Activated T-cell treated with anti-CD3 and anti-CD28 coated beads, Interleukin-2, amount 50 U/mL, for 72 hours (primary cell): ENCODE measurements at regions not wholly inside any gene's neighbourhood (a gene's known extent, or its start where the extent isn't known, plus 50 kb on each side); places are given as distances from the start of the nearest gene placed in this dataset.

ENCODE experiments used
- ATAC-seq, 2 donors: fragments of 150-1000 bp; cut with Tn5 transposase; replicated peaks in 1 of 2; 2 replicates each; pipeline ENCODE4 v1.10.0; 2021; ENCODE audit warnings: moderate library complexity in 2 of 2, mild to moderate bottlenecking in 1 of 2
- DNase-seq, 2 donors: peaks; one replicate each; pipeline ENCODE4 v3.0.0; 2021 to 2022; ENCODE audit warnings: mixed read lengths in 1 of 2
- H3K27ac Mint-ChIP-seq: one replicate; pipeline ENCODE4 v1.8.0; 2022; ENCODE audit warnings: mild to moderate bottlenecking, moderate library complexity, mixed read lengths
- H3K27me3 Mint-ChIP-seq: one replicate; pipeline ENCODE4 v1.8.0; 2022; ENCODE audit warnings: low read depth, mixed read lengths
- H3K36me3 Mint-ChIP-seq, 2 donors: one replicate each; pipeline ENCODE4 v1.8.0; 2022; ENCODE audit warnings: mixed read lengths in 2 of 2, mild to moderate bottlenecking in 1 of 2; ENCODE audit not compliant: insufficient read depth in 2 of 2
- H3K4me1 Mint-ChIP-seq: one replicate; pipeline ENCODE4 v1.8.0; 2022; ENCODE audit warnings: low read depth, mixed read lengths
- H3K4me3 Mint-ChIP-seq, 2 donors: one replicate each; pipeline ENCODE4 v1.8.0; 2022; ENCODE audit warnings: mild to moderate bottlenecking in 2 of 2, mixed read lengths in 2 of 2, moderate library complexity in 2 of 2
- H3K9me3 Mint-ChIP-seq, 2 donors: one replicate each; pipeline ENCODE4 v1.8.0; 2022; ENCODE audit warnings: mixed read lengths in 2 of 2

GRCh38 chr17:77512062-77512946 lies 371.5 kb downstream of the SEC14L1 start:
- no peak for ATAC-seq
- H3K4me3 Mint-ChIP-seq = no peak overlapping the region
- no peaks in the 10 kb centered on the region for H3K27me3 Mint-ChIP-seq
- peaks cover 2 to 3% of the 10 kb centered on the region in 2 donors for H3K9me3 Mint-ChIP-seq
- peaks cover 0 to 10% of the 10 kb centered on the region in 2 donors for H3K36me3 Mint-ChIP-seq
- no peak overlapping the region for H3K27ac Mint-ChIP-seq
- no peaks in the 10 kb centered on the region for H3K4me1 Mint-ChIP-seq
- no peak for DNase-seq

- H3K36me3 Mint-ChIP-seq = peaks cover 0 to 10% of the 10 kb centered on the region in 2 donors
- no peak overlapping the region for H3K27ac Mint-ChIP-seq
- ATAC-seq = no peak
- H3K27me3 Mint-ChIP-seq = no peaks in the 10 kb centered on the region
- no peak overlapping the region for H3K4me3 Mint-ChIP-seq
- no peak for DNase-seq
- no peaks in the 10 kb centered on the region for H3K4me1 Mint-ChIP-seq
- peaks cover 2 to 3% of the 10 kb centered on the region in 2 donors for H3K9me3 Mint-ChIP-seq
Measured at GRCh38 chr17:77513045-77513444, 372.3 kb downstream of the SEC14L1 start.

- H3K9me3 Mint-ChIP-seq = peaks cover 2 to 3% of the 10 kb centered on the region in 2 donors
Measured at GRCh38 chr17:77515227-77515626, 374.5 kb downstream of the SEC14L1 start.

DNA sequence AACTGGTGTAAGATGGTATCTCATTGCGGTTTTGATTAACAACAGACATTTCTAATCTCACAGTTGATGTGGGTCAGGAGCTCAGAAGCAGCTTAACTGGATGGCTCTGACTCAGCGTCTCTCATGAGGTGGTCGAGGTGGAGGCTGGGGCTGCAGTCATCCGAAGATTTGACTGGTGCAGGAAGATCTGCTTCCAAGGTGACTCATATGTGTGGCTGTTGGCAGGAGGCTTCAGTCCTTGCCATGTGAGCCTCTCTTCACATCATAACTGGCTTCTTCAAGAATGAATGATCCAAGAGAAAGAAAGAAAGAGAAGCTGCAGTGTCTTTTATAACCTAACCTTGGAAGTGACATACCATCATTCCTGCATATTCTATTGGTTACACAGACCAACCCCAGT lies 376.1 kb downstream of the SEC14L1 start:
- peaks cover 0 to 4% of the 10 kb centered on the region in 2 donors for H3K36me3 Mint-ChIP-seq
- H3K9me3 Mint-ChIP-seq = peaks cover under 1% of the 10 kb centered on the region in 2 donors
- H3K27ac Mint-ChIP-seq = no peak overlapping the region
- DNase-seq (peak in 1 of 2 donors; percentile 35), ATAC-seq (peak; percentile 84 to 95)
- H3K4me3 Mint-ChIP-seq = no peak overlapping the region
- H3K4me1 Mint-ChIP-seq = no peaks in the 10 kb centered on the region
- no peaks in the 10 kb centered on the region for H3K27me3 Mint-ChIP-seq

More at GRCh38 chr17:77515227-77515626, 374.5 kb downstream of the SEC14L1 start:
- ATAC-seq = no peak
- Mint-ChIP-seq H3K27me3 (no peaks in the 10 kb centered on the region), H3K27ac (no peak overlapping the region), H3K36me3 (peaks cover 0 to 10% of the 10 kb centered on the region in 2 donors), H3K4me1 (no peaks in the 10 kb centered on the region), H3K4me3 (no peak overlapping the region)
- no peak for DNase-seq

- no peak for ATAC-seq
- Mint-ChIP-seq H3K27ac (no peak overlapping the region), H3K27me3 (no peaks in the 10 kb centered on the region), H3K36me3 (no peaks in the 10 kb centered on the region), H3K4me3 (no peak overlapping the region), H3K4me1 (no peaks in the 10 kb centered on the region), H3K9me3 (no peaks in the 10 kb centered on the region)
- no peak for DNase-seq
Measured at GRCh38 chr17:77521076-77521475, 380.3 kb downstream of the SEC14L1 start.

DNA sequence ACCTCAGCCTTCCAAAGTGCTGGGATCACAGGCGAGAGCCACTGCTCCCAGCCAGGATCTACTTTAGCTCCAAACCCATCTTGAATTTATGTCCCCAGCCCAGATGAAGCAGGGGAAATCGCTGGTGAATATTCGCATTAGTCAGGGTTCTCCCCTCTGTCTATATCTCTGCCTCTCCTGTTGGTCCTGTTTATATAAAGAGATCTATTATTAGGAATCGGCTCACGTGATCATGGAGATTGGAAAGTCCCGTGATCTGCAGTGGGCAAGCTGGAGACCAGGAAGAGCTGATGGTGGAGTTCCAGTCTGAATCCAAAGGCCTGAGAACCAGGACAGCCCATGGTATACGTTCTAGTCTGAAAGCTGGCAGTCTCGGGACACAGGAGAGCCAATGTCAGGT lies 382.8 kb downstream of the SEC14L1 start:
- no peak for DNase-seq
- no peak for ATAC-seq
- H3K36me3 Mint-ChIP-seq = no peaks in the 10 kb centered on the region
- H3K4me3 Mint-ChIP-seq = no peak overlapping the region
- no peak overlapping the region for H3K27ac Mint-ChIP-seq
- peaks cover 5% of the 10 kb centered on the region for H3K4me1 Mint-ChIP-seq
- H3K9me3 Mint-ChIP-seq = no peaks in the 10 kb centered on the region
- H3K27me3 Mint-ChIP-seq = peaks cover 13% of the 10 kb centered on the region

- peaks cover 20% of the 10 kb centered on the region for H3K27me3 Mint-ChIP-seq
- H3K36me3 Mint-ChIP-seq = no peaks in the 10 kb centered on the region
- H3K4me1 Mint-ChIP-seq = peaks cover 5% of the 10 kb centered on the region
- H3K9me3 Mint-ChIP-seq = no peaks in the 10 kb centered on the region
- no peak overlapping the region for H3K4me3 Mint-ChIP-seq
- DNase-seq (no peak), ATAC-seq (no peak)
- H3K27ac Mint-ChIP-seq = no peak overlapping the region
Measured at GRCh38 chr17:77526259-77526711, 385.5 kb downstream of the SEC14L1 start.

GRCh38 chr17:77526728-77527350 lies 386.1 kb downstream of the SEC14L1 start:
- DNase-seq (no peak), ATAC-seq (no peak)
- Mint-ChIP-seq H3K36me3 (no peaks in the 10 kb centered on the region), H3K4me3 (no peak overlapping the region), H3K9me3 (no peaks in the 10 kb centered on the region), H3K27me3 (peaks cover 20% of the 10 kb centered on the region), H3K4me1 (peaks cover 5% of the 10 kb centered on the region), H3K27ac (no peak overlapping the region)

GRCh38 chr17:77527409-77527808 lies 386.6 kb downstream of the SEC14L1 start:
- Mint-ChIP-seq H3K36me3 (no peaks in the 10 kb centered on the region), H3K9me3 (no peaks in the 10 kb centered on the region), H3K4me3 (peak overlapping the region in 1 of 2 donors; percentile 68), H3K27me3 (peaks cover 20% of the 10 kb centered on the region), H3K4me1 (peaks cover 5% of the 10 kb centered on the region), H3K27ac (no peak overlapping the region)
- DNase-seq = no peak
- ATAC-seq = no peak

DNA sequence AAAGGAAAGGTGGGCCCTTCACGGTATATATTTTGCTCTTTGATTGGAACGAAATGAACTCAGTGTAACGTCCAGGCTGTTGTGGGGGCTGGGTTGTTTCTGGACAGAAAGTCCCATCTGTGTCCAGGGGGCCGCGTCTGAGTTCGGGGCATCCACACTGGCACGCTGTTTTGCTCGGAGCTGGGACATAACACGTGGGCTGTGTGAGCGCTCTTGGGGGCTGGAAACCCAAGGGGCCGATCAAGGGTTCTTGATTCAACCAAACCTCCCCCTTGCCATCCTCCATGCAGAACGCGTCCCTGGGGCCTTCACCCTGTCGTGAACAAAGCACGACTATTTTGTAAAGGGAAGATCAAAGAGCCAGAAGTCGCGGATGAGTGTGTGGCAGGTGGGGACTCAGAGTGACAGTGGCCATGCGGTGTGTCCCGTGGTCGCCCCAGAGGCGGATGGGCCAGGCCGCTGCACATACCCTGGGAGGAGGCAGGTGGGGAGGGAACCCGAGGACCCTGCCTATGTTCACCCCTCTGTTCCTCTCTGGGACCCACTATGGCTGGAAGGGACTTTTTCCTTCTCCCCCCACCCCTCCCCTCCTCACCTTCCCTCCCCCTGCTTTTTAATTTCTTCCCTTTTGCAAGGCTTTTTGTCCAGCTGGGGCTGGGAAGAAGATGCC lies 387.2 kb downstream of the SEC14L1 start:
- H3K4me3 Mint-ChIP-seq = peak overlapping the region; percentile 60 to 68

DNA sequence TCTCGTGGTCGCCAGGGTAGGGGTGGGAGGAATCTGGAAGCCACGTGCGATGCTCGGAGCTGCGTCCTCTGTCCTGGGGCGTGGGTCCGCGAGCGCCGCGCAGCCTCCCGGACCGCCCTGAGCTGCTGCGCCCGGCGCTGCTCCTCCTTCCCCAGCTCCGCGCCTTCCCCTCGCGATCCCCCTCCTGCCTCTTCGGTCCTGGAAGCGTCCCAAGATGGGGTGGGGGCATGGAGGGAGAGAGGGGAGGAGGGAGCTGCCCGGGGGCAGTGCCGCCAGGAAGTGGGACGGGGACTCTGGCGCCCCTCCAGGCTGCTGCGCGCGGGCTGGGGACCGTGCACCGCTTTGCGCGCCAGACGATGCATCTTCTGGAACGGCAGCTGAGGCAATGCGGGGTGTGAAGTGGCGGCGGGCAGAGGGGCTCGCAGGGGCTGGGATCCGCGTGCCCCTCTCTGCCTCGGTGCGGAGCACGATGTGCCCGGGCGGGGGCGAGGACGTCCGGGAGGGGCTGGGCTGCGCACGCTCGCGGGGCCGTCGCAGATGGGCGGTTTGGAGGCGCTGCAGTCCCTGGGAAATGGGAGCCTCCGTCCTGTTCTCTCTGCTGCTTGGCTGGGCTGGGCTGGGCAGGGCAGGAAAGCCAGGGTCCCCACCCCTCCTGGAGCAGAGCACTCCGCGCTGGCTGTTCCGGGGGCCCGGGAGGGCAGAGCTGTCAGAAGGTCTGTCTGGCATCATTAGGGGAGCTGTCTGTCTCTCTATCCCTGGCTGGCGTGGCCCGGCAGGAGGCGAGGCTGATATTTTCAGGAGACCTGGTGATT lies 388.0 kb downstream of the SEC14L1 start:
- H3K27ac Mint-ChIP-seq = no peak overlapping the region
- ATAC-seq = peak; percentile 85 to 88
- H3K4me3 Mint-ChIP-seq = peak overlapping the region; percentile 68 to 73
- DNase-seq = peak; percentile 58 to 60
- no peaks in the 10 kb centered on the region for H3K36me3 Mint-ChIP-seq
- H3K4me1 Mint-ChIP-seq = peaks cover 5% of the 10 kb centered on the region
- peaks cover 20% of the 10 kb centered on the region for H3K27me3 Mint-ChIP-seq
- no peaks in the 10 kb centered on the region for H3K9me3 Mint-ChIP-seq

More for the DNA sequence above, 387.2 kb downstream of the SEC14L1 start:
- DNase-seq = no peak
- H3K4me1 Mint-ChIP-seq = peaks cover 5% of the 10 kb centered on the region
- ATAC-seq = no peak
- H3K36me3 Mint-ChIP-seq = no peaks in the 10 kb centered on the region
- H3K9me3 Mint-ChIP-seq = no peaks in the 10 kb centered on the region
- peaks cover 20% of the 10 kb centered on the region for H3K27me3 Mint-ChIP-seq
- H3K27ac Mint-ChIP-seq = no peak overlapping the region

- Mint-ChIP-seq H3K36me3 (peaks cover 2% of the 10 kb centered on the region in 2 donors), H3K9me3 (peaks cover 0 to 1% of the 10 kb centered on the region in 2 donors), H3K4me1 (peaks cover 5% of the 10 kb centered on the region), H3K27me3 (peaks cover 20% of the 10 kb centered on the region), H3K27ac (no peak overlapping the region), H3K4me3 (peak overlapping the region; percentile 68 to 73)
- no peak for DNase-seq
- no peak for ATAC-seq
Measured at GRCh38 chr17:77529328-77529650, 388.5 kb downstream of the SEC14L1 start.
